Muscle of arm (tissue), 1 donor: ENCODE measurements at regions not wholly inside any gene's neighbourhood (a gene's known extent, or its start where the extent isn't known, plus 50 kb on each side); places are given as distances from the start of the nearest gene placed in this dataset.

Source experiments
- DNase-seq: peaks from one replicate; pipeline ENCODE4 v3.0.0-alpha.2; 2013

- no peak for DNase-seq
Observed at GRCh38 chr9:109945573-109945972, 165.6 kb downstream of the PALM2AKAP2 start.

- no peak for DNase-seq
Observed at GRCh38 chr9:109948453-109948852, 168.5 kb downstream of the PALM2AKAP2 start.

GRCh38 chr9:109950710-109951443, 170.9 kb downstream of the PALM2AKAP2 start:
- no peak for DNase-seq

- DNase-seq, result no peak
Observed at GRCh38 chr9:109953300-109953699, 173.3 kb downstream of the PALM2AKAP2 start.

- no peak for DNase-seq
Observed at GRCh38 chr9:109953813-109954497, 174.0 kb downstream of the PALM2AKAP2 start.

GRCh38 chr9:109956717-109957440, 176.9 kb downstream of the PALM2AKAP2 start:
- DNase-seq, result no peak

- no peak for DNase-seq
Observed at GRCh38 chr9:109959679-109960078, 179.7 kb downstream of the PALM2AKAP2 start.

- no peak for DNase-seq
Observed at GRCh38 chr9:109961626-109962025, 181.6 kb downstream of the PALM2AKAP2 start.

GRCh38 chr9:109962215-109962614, 182.2 kb downstream of the PALM2AKAP2 start:
- DNase-seq, result no peak

GRCh38 chr9:109963079-109963478, 183.1 kb downstream of the PALM2AKAP2 start:
- no peak for DNase-seq

- DNase-seq, result no peak
Observed at GRCh38 chr9:109966643-109967368, 186.8 kb downstream of the PALM2AKAP2 start.

- no peak for DNase-seq
Observed at GRCh38 chr9:109967651-109968642, 187.9 kb downstream of the PALM2AKAP2 start.

GRCh38 chr9:109969011-109969410, 189.0 kb downstream of the PALM2AKAP2 start:
- DNase-seq, result peak; percentile 46

GRCh38 chr9:109969573-109970237, 189.7 kb downstream of the PALM2AKAP2 start:
- no peak for DNase-seq

GRCh38 chr9:109971226-109971625, 191.2 kb downstream of the PALM2AKAP2 start:
- no peak for DNase-seq

- DNase-seq, result no peak
Observed at GRCh38 chr9:109972026-109972882, 192.3 kb downstream of the PALM2AKAP2 start.

- DNase-seq, result no peak
Observed at GRCh38 chr9:109973336-109973735, 193.3 kb downstream of the PALM2AKAP2 start.

GRCh38 chr9:109974143-109974917, 194.3 kb downstream of the PALM2AKAP2 start:
- no peak for DNase-seq
